ENCODE measurements at regions not wholly inside any gene's neighbourhood (a gene's known extent, or its start where the extent isn't known, plus 50 kb on each side); places are given as distances from the start of the nearest gene placed in this dataset.

GRCh38 chr7:68014031-68014736 is 1017.6 kb downstream of the TYW1 start:
- TF ChIP-seq, protein P1, sequence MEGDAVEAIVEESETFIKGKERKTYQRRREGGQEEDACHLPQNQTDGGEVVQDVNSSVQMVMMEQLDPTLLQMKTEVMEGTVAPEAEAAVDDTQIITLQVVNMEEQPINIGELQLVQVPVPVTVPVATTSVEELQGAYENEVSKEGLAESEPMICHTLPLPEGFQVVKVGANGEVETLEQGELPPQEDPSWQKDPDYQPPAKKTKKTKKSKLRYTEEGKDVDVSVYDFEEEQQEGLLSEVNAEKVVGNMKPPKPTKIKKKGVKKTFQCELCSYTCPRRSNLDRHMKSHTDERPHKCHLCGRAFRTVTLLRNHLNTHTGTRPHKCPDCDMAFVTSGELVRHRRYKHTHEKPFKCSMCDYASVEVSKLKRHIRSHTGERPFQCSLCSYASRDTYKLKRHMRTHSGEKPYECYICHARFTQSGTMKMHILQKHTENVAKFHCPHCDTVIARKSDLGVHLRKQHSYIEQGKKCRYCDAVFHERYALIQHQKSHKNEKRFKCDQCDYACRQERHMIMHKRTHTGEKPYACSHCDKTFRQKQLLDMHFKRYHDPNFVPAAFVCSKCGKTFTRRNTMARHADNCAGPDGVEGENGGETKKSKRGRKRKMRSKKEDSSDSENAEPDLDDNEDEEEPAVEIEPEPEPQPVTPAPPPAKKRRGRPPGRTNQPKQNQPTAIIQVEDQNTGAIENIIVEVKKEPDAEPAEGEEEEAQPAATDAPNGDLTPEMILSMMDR (IDR thresholded peaks at IDR 0.05) = no peak
- no peak for DNase-seq
- Histone ChIP-seq H3K27me3 (no peaks in the 10 kb centered on the region), H3K4me1 (no peaks in the 10 kb centered on the region), H3K4me3 (no peak overlapping the region), H3K9me3 (peaks cover 0 to 2% (median 0%) of the 10 kb centered on the region in 3 donors), H3K36me3 (no peaks in the 10 kb centered on the region), H3K27ac (no peak overlapping the region)
- intact Hi-C loops (cut with DNase I; ENCODE audit: low total_unique reads) = no loop called here

- DNase-seq = no peak
- Histone ChIP-seq H3K4me3 (no peak overlapping the region), H3K27ac (no peak overlapping the region), H3K9me3 (peaks cover 0 to 2% (median 0%) of the 10 kb centered on the region in 3 donors), H3K27me3 (no peaks in the 10 kb centered on the region), H3K36me3 (no peaks in the 10 kb centered on the region), H3K4me1 (no peaks in the 10 kb centered on the region)
- intact Hi-C loops (cut with DNase I; ENCODE audit: low total_unique reads) = no loop called here
- TF ChIP-seq, protein P1 (IDR thresholded peaks at IDR 0.05) = no peak
Observed at GRCh38 chr7:68015122-68015977, 1018.7 kb downstream of the TYW1 start.

DNA sequence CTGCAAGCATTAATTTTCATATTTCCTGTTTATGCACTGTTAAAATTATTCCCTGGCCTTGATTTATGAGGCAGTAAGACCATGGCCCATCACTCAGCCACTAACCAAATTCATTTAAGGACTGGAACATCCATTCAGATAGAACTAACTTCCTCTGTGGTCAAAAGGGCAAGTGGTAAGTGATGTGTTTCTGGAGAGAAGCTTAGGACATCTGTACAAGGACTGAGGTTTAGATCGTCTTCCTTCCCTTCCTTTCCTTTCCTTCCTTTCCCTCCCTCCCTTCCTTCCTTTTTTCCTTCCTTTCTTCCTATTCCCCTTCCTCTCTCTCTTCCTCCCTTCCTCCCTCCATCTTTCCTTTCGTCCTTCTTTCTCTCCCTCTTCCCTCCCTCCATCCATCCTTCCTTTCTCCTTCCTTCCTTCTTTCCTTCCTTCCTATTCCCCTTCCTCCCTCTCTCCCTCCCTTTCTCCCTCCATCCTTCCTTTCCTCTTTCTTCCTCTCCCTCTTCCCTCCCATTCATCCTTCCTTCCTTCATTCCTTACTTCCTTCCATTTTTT is 1019.4 kb downstream of the TYW1 start:
- no peaks in the 10 kb centered on the region for H3K4me1 ChIP-seq
- no peak for DNase-seq
- TF ChIP-seq, protein P1 (IDR thresholded peaks at IDR 0.05) = no peak
- no peak overlapping the region for H3K27ac ChIP-seq
- intact Hi-C loops (cut with DNase I; ENCODE audit: low total_unique reads) = no loop called here
- H3K4me3 ChIP-seq = no peak overlapping the region
- H3K27me3 ChIP-seq = no peaks in the 10 kb centered on the region
- H3K36me3 ChIP-seq = no peaks in the 10 kb centered on the region
- peaks cover 0 to 2% (median 0%) of the 10 kb centered on the region in 3 donors for H3K9me3 ChIP-seq

GRCh38 chr7:68020102-68020501 is 1023.5 kb downstream of the TYW1 start:
- Histone ChIP-seq H3K4me1 (no peaks in the 10 kb centered on the region), H3K4me3 (no peak overlapping the region), H3K36me3 (no peaks in the 10 kb centered on the region), H3K27me3 (no peaks in the 10 kb centered on the region), H3K27ac (no peak overlapping the region), H3K9me3 (no peaks in the 10 kb centered on the region)
- DNase-seq = no peak
- intact Hi-C loops (cut with DNase I; ENCODE audit: low total_unique reads) = no loop called here
- TF ChIP-seq, protein P1 (IDR thresholded peaks at IDR 0.05) = no peak

GRCh38 chr7:68025369-68025768 is 1028.7 kb downstream of the TYW1 start:
- intact Hi-C loops (cut with DNase I; ENCODE audit: low total_unique reads) = no loop called here
- no peak for DNase-seq
- no peaks in the 10 kb centered on the region for H3K27me3 ChIP-seq

More at GRCh38 chr7:68025369-68025768, 1028.7 kb downstream of the TYW1 start:
- Histone ChIP-seq H3K27ac (no peak overlapping the region), H3K36me3 (no peaks in the 10 kb centered on the region), H3K9me3 (no peaks in the 10 kb centered on the region), H3K4me3 (no peak overlapping the region), H3K4me1 (no peaks in the 10 kb centered on the region)
- TF ChIP-seq, protein P1 (IDR thresholded peaks at IDR 0.05) = no peak
